A549 (cell line): ENCODE measurements at regions not wholly inside any gene's neighbourhood (a gene's known extent, or its start where the extent isn't known, plus 50 kb on each side); places are given as distances from the start of the nearest gene placed in this dataset.

Experiments used
- CBX8 ChIP-seq: fragments of 200-600 bp; sonication (generic); IDR thresholded peaks from 2 replicates; pipeline ENCODE4 v1.6.1; 2016
- SMC3 ChIP-seq: fragments of >200 bp; sonication (Bioruptor Twin); formaldehyde crosslinking; IDR thresholded peaks from 3 replicates; pipeline ENCODE4 v1.6.1; 2018; ENCODE audit warnings: inconsistent platforms

GRCh38 chr2:207233731-207234130, 68.0 kb upstream of the KLF7 start:
- TF ChIP-seq CBX8, result no peak
- TF ChIP-seq SMC3, result no peak
